GM12878 (cell line): ENCODE measurements at regions not wholly inside any gene's neighbourhood (a gene's known extent, or its start where the extent isn't known, plus 50 kb on each side); places are given as distances from the start of the nearest gene placed in this dataset.

Experiments used
- ATAC-seq: fragments of 200-7000 bp; cut with Tn5 transposase; 3 replicates; pipeline ENCODE4 v1.9.1; 2020; ENCODE audit warnings: mild to moderate bottlenecking, moderate library complexity
- BruUV-seq: library from RNA; stranded (reverse); fragments of 400-500 nt; replicated peaks from 2 replicates; lab custom pipeline; 2021; lab: Mats Ljungman, UMichigan
- CTCF ChIA-PET: fragments of 300-600 bp; sonication (Branson Sonifier 250); formaldehyde crosslinking; extraction: SDS; loops from one replicate; lab custom pipeline; 2021; ENCODE audit warnings: inconsistent platforms; lab: Yijun Ruan, JAX
- POLR2A ChIA-PET: fragments of 350-600 bp; formaldehyde crosslinking; extraction: SDS; loops from one replicate; lab custom pipeline; 2021; ENCODE audit warnings: inconsistent platforms; lab: Charles Lee
- RAD21 ChIA-PET: fragments of 300-600 bp; sonication (Branson Sonifier 250); formaldehyde crosslinking; loops from one replicate; lab custom pipeline; 2023; ENCODE audit warnings: antibody characterized with exemption; ENCODE audit not compliant: unreplicated experiment; lab: Charles Lee
- SMC1A ChIA-PET: fragments of 300-600 bp; sonication (Branson Sonifier 250); formaldehyde crosslinking; loops from one replicate; lab custom pipeline; 2023; ENCODE audit not compliant: unreplicated experiment, uncharacterized antibody; lab: Charles Lee
- DNase-seq: peaks from one replicate; pipeline ENCODE4 v3.0.0-alpha.2; 2011; ENCODE audit warnings: low read depth, low spot score
- FAIRE-seq: peaks from 3 replicates; lab custom pipeline; 2011; peaks lifted over from hg19 to GRCh38; lab: Jason Lieb, UNC
- H2AFZ ChIP-seq: 2 replicates; pipeline ENCODE4 v1.6.0; 2011; ENCODE audit warnings: low read depth, low read length, control low read depth; ENCODE audit not compliant: control insufficient read depth
- H3K27ac ChIP-seq: 2 replicates; pipeline ENCODE4 v1.5.1; 2011; ENCODE audit warnings: control low read depth; ENCODE audit not compliant: control insufficient read depth, insufficient read depth
- H3K27me3 ChIP-seq, 2 experiments: replicated peaks in 1 of 2; 2 replicates each; pipeline versions ENCODE4 v1.6.0 to v1.6.1; 2011; ENCODE audit warnings: low read length in 1 of 2; ENCODE audit not compliant: control insufficient read depth in 2 of 2, insufficient read depth in 2 of 2
- H3K36me3 ChIP-seq, 2 experiments: 2 replicates each; pipeline ENCODE4 v1.5.1; 2011; ENCODE audit warnings: low read length in 1 of 2; ENCODE audit not compliant: control insufficient read depth in 2 of 2, insufficient read depth in 2 of 2
- H3K4me1 ChIP-seq: 2 replicates; pipeline ENCODE4 v1.6.1; 2011; ENCODE audit warnings: mild to moderate bottlenecking, low read length, moderate library complexity, mixed read lengths; ENCODE audit not compliant: control insufficient read depth, insufficient read depth
- H3K4me2 ChIP-seq: 2 replicates; pipeline ENCODE4 v1.6.0; 2011; ENCODE audit warnings: control low read depth; ENCODE audit not compliant: control insufficient read depth, insufficient read depth
- H3K4me3 ChIP-seq: fragments of 200-600 bp; sonication (generic); 2 replicates; pipeline ENCODE4 v1.5.1; 2016
- H3K79me2 ChIP-seq: 2 replicates; pipeline ENCODE4 v1.6.0; 2011; ENCODE audit warnings: low read length; ENCODE audit not compliant: control insufficient read depth, insufficient read depth
- H3K9ac ChIP-seq: 2 replicates; pipeline ENCODE4 v1.8.0; 2011; ENCODE audit warnings: low read length, control low read depth, mixed read lengths; ENCODE audit not compliant: control insufficient read depth, insufficient read depth
- H3K9me3 ChIP-seq: replicated peaks from 3 replicates; pipeline ENCODE4 v1.5.1; 2011; ENCODE audit warnings: mild to moderate bottlenecking, low read length; ENCODE audit not compliant: control insufficient read depth, insufficient read depth
- H4K20me1 ChIP-seq: 2 replicates; pipeline ENCODE4 v1.6.0; 2011; ENCODE audit not compliant: control insufficient read depth, insufficient read depth
- ASH2L ChIP-seq: fragments of 300-600, 200-600 bp; sonication (generic); IDR thresholded peaks from 2 replicates; pipeline ENCODE4 v1.6.1; 2017; ENCODE audit warnings: low read depth, mild to moderate bottlenecking, borderline replicate concordance
- BRCA1 ChIP-seq: IDR thresholded peaks from 2 replicates; pipeline ENCODE4 v1.6.1; 2011; ENCODE audit warnings: low read depth, low read length, improper control_type of control experiment
- CHD2 ChIP-seq: IDR thresholded peaks from 2 replicates; pipeline ENCODE4 v1.6.1; 2011; ENCODE audit warnings: low read depth, low read length, improper control_type of control experiment, borderline replicate concordance
- ETV6 ChIP-seq, 2 experiments: fragments of 450-650 bp in 1 of 2; IDR thresholded peaks in 1 of 2; conservative IDR thresholded peaks in 1 of 2; 2 replicates each; pipeline ENCODE4 v1.6.1; 2014; ENCODE audit warnings: antibody characterized with exemption in 1 of 2, borderline replicate concordance in 1 of 2, low read depth in 1 of 2, mild to moderate bottlenecking in 1 of 2, moderate library complexity in 1 of 2
- GATAD2B ChIP-seq: fragments of 450-650 bp; conservative IDR thresholded peaks from 2 replicates; pipeline ENCODE4 v1.6.1; 2017; ENCODE audit warnings: low read depth, mild to moderate bottlenecking, moderate library complexity
- HDAC2 ChIP-seq: fragments of 200-600 bp; sonication (generic); IDR thresholded peaks from 2 replicates; pipeline ENCODE4 v1.6.1; 2017
- HDAC6 ChIP-seq: fragments of 200-600 bp; sonication (generic); IDR thresholded peaks from one replicate; pipeline ENCODE4 v1.8.0; 2017; ENCODE audit warnings: antibody characterized with exemption; ENCODE audit not compliant: unreplicated experiment
- NBN ChIP-seq: fragments of 450-650 bp; IDR thresholded peaks from 2 replicates; pipeline ENCODE4 v1.6.1; 2016
- NFIC ChIP-seq: IDR thresholded peaks from 2 replicates; pipeline ENCODE4 v1.6.1; 2012; ENCODE audit warnings: low read depth, mild to moderate bottlenecking, inconsistent platforms, low read length, moderate library complexity
- YBX1 ChIP-seq: fragments of 450-650 bp; IDR thresholded peaks from 2 replicates; pipeline ENCODE4 v1.6.1; 2016; ENCODE audit warnings: antibody characterized with exemption
- ZZZ3 ChIP-seq: IDR thresholded peaks from 2 replicates; pipeline ENCODE4 v1.6.1; 2011; ENCODE audit warnings: low read depth; ENCODE audit not compliant: control insufficient read depth, insufficient read length
- in situ Hi-C: fragments of 300-500 bp; cut with MboI; formaldehyde crosslinking; loops from 9 replicates; pipeline ENCODE4 v1.14.3; 2018; ENCODE audit warnings: mixed read lengths
- intact Hi-C: fragments of 100-400 bp; cut with micrococcal nuclease; formaldehyde crosslinking; loops from one replicate; pipeline ENCODE4 v1.14.2; 2022; ENCODE audit not compliant: unreplicated experiment
- TF ChIP-seq, protein P1 (sequence below): fragments of 450-650 bp; IDR thresholded peaks from 2 replicates; pipeline ENCODE4 v1.6.1; 2018; ENCODE audit warnings: borderline replicate concordance, mild to moderate bottlenecking; ENCODE audit not compliant: partially characterized antibody
- TF ChIP-seq, protein P2 (sequence below): fragments of 450-650 bp; IDR thresholded peaks from 2 replicates; pipeline ENCODE4 v1.6.1; 2017; ENCODE audit warnings: mild to moderate bottlenecking, moderate library complexity
- TF ChIP-seq, protein P3 (sequence below): IDR thresholded peaks from 2 replicates; pipeline ENCODE4 v1.6.1; 2011; ENCODE audit warnings: borderline replicate concordance, low read depth, mild to moderate bottlenecking, moderate library complexity, mixed read lengths, low read length; ENCODE audit not compliant: insufficient read depth; ENCODE audit errors: extremely low read length
- TF ChIP-seq, protein P4 (sequence below): IDR thresholded peaks from 2 replicates; pipeline ENCODE4 v1.6.1; 2012; ENCODE audit warnings: low read length, inconsistent platforms

DNA sequence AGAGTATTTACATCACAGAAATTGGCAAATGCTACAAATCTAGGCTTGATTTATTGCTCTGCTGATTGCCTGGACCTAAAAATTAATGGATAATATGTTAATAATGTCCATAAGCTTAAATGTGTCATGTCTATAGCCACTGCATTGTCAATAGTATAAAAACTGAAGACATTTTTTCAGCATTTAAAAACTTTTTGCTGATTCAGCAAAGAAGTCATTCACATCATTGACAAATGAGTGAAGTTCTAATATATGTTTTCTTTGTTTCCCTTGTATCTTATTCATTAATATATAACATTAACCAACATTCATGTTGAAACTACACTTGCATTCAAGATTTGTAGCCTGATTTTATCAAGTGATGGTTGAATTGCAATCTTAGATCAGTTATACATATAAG is 214.7 kb upstream of the XYLT1 start:
- Histone ChIP-seq H3K4me2 (no peak overlapping the region), H3K36me3 (no peaks in the 10 kb centered on the region), H3K27ac (no peak overlapping the region), H3K9me3 (no peaks in the 10 kb centered on the region), H3K27me3 (no peaks in the 10 kb centered on the region), H3K4me3 (no peak overlapping the region), H2AFZ (no peak overlapping the region), H3K4me1 (no peaks in the 10 kb centered on the region), H3K79me2 (no peaks in the 10 kb centered on the region), H3K9ac (no peak overlapping the region), H4K20me1 (no peaks in the 10 kb centered on the region)
- no peak for DNase-seq
- no TSS peak for BruUV-seq
- intact Hi-C loops (no loop called here), in situ Hi-C loops (no loop called here)
- no peak for FAIRE-seq
- ChIA-PET POLR2A (no interaction called here), RAD21 (no interaction called here), SMC1A (interaction anchor here (1.3 kb wide), 1 partner anchor 15 kb away, joined by 4 read pairs; no protein-coding TSS in a partner anchor), CTCF (no interaction called here)
- no peak for ATAC-seq
- TF ChIP-seq BRCA1 (no peak), CHD2 (no peak), ZZZ3 (no peak), NBN (no peak), ETV6 (conservative IDR thresholded peaks at IDR 0.05 in 1 of 2, IDR thresholded peaks at IDR 0.05 in 1 of 2; ENCODE audit: borderline replicate concordance in 1 of 2, low read depth in 1 of 2) (no peak), ASH2L (no peak), HDAC2 (no peak), NFIC (no peak), GATAD2B (no peak), HDAC6 (no peak), YBX1 (no peak)
- TF ChIP-seq, protein P1, sequence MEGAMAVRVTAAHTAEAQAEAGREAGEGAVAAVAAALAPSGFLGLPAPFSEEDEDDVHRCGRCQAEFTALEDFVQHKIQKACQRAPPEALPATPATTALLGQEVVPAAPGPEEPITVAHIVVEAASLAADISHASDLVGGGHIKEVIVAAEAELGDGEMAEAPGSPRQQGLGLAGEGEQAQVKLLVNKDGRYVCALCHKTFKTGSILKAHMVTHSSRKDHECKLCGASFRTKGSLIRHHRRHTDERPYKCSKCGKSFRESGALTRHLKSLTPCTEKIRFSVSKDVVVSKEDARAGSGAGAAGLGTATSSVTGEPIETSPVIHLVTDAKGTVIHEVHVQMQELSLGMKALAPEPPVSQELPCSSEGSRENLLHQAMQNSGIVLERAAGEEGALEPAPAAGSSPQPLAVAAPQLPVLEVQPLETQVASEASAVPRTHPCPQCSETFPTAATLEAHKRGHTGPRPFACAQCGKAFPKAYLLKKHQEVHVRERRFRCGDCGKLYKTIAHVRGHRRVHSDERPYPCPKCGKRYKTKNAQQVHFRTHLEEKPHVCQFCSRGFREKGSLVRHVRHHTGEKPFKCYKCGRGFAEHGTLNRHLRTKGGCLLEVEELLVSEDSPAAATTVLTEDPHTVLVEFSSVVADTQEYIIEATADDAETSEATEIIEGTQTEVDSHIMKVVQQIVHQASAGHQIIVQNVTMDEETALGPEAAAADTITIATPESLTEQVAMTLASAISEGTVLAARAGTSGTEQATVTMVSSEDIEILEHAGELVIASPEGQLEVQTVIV: no peak
- TF ChIP-seq, protein P2, sequence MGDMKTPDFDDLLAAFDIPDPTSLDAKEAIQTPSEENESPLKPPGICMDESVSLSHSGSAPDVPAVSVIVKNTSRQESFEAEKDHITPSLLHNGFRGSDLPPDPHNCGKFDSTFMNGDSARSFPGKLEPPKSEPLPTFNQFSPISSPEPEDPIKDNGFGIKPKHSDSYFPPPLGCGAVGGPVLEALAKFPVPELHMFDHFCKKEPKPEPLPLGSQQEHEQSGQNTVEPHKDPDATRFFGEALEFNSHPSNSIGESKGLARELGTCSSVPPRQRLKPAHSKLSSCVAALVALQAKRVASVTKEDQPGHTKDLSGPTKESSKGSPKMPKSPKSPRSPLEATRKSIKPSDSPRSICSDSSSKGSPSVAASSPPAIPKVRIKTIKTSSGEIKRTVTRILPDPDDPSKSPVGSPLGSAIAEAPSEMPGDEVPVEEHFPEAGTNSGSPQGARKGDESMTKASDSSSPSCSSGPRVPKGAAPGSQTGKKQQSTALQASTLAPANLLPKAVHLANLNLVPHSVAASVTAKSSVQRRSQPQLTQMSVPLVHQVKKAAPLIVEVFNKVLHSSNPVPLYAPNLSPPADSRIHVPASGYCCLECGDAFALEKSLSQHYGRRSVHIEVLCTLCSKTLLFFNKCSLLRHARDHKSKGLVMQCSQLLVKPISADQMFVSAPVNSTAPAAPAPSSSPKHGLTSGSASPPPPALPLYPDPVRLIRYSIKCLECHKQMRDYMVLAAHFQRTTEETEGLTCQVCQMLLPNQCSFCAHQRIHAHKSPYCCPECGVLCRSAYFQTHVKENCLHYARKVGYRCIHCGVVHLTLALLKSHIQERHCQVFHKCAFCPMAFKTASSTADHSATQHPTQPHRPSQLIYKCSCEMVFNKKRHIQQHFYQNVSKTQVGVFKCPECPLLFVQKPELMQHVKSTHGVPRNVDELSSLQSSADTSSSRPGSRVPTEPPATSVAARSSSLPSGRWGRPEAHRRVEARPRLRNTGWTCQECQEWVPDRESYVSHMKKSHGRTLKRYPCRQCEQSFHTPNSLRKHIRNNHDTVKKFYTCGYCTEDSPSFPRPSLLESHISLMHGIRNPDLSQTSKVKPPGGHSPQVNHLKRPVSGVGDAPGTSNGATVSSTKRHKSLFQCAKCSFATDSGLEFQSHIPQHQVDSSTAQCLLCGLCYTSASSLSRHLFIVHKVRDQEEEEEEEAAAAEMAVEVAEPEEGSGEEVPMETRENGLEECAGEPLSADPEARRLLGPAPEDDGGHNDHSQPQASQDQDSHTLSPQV: no peak
- TF ChIP-seq, protein P3, sequence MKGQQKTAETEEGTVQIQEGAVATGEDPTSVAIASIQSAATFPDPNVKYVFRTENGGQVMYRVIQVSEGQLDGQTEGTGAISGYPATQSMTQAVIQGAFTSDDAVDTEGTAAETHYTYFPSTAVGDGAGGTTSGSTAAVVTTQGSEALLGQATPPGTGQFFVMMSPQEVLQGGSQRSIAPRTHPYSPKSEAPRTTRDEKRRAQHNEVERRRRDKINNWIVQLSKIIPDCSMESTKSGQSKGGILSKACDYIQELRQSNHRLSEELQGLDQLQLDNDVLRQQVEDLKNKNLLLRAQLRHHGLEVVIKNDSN: no peak
- TF ChIP-seq, protein P4, sequence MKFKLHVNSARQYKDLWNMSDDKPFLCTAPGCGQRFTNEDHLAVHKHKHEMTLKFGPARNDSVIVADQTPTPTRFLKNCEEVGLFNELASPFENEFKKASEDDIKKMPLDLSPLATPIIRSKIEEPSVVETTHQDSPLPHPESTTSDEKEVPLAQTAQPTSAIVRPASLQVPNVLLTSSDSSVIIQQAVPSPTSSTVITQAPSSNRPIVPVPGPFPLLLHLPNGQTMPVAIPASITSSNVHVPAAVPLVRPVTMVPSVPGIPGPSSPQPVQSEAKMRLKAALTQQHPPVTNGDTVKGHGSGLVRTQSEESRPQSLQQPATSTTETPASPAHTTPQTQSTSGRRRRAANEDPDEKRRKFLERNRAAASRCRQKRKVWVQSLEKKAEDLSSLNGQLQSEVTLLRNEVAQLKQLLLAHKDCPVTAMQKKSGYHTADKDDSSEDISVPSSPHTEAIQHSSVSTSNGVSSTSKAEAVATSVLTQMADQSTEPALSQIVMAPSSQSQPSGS: no peak
